ENCODE measurements at regions not wholly inside any gene's neighbourhood (a gene's known extent, or its start where the extent isn't known, plus 50 kb on each side); places are given as distances from the start of the nearest gene placed in this dataset.

- Mint-ChIP-seq H3K4me3 (no peak overlapping the region), H3K36me3 (ENCODE audit: low read depth) (no peaks in the 10 kb centered on the region), H3K4me1 (ENCODE audit: low read depth) (no peaks in the 10 kb centered on the region), H3K9me3 (peaks cover 6% of the 10 kb centered on the region), H3K27ac (no peak overlapping the region), H3K27me3 (no peaks in the 10 kb centered on the region)
- intact Hi-C loops (cut with micrococcal nuclease), result no loop called here
Observed at GRCh38 chr2:103788951-103789350, 1027.1 kb downstream of the TMEM182 start.

GRCh38 chr2:103789381-103790095 is 1027.7 kb downstream of the TMEM182 start:
- Mint-ChIP-seq H3K36me3 (ENCODE audit: low read depth) (no peaks in the 10 kb centered on the region), H3K4me1 (ENCODE audit: low read depth) (no peaks in the 10 kb centered on the region), H3K27me3 (no peaks in the 10 kb centered on the region), H3K9me3 (peaks cover 11% of the 10 kb centered on the region), H3K27ac (no peak overlapping the region), H3K4me3 (no peak overlapping the region)
- intact Hi-C loops (cut with micrococcal nuclease), result no loop called here

- peaks cover 21% of the 10 kb centered on the region for H3K9me3 Mint-ChIP-seq
- H3K36me3 Mint-ChIP-seq (ENCODE audit: low read depth), result no peaks in the 10 kb centered on the region
- no peak overlapping the region for H3K27ac Mint-ChIP-seq
- H3K4me3 Mint-ChIP-seq, result no peak overlapping the region
- intact Hi-C loops (cut with micrococcal nuclease), result no loop called here
- H3K4me1 Mint-ChIP-seq (ENCODE audit: low read depth), result no peaks in the 10 kb centered on the region
- H3K27me3 Mint-ChIP-seq, result no peaks in the 10 kb centered on the region
Observed at GRCh38 chr2:103792042-103792441, 1030.2 kb downstream of the TMEM182 start.

- no peaks in the 10 kb centered on the region for H3K36me3 Mint-ChIP-seq (ENCODE audit: low read depth)
- no peaks in the 10 kb centered on the region for H3K4me1 Mint-ChIP-seq (ENCODE audit: low read depth)
- H3K4me3 Mint-ChIP-seq, result no peak overlapping the region
- no peaks in the 10 kb centered on the region for H3K27me3 Mint-ChIP-seq
- peaks cover 43% of the 10 kb centered on the region for H3K9me3 Mint-ChIP-seq
- intact Hi-C loops (cut with micrococcal nuclease), result no loop called here
- H3K27ac Mint-ChIP-seq, result no peak overlapping the region
Observed at GRCh38 chr2:103798291-103798690, 1036.5 kb downstream of the TMEM182 start.

- no peaks in the 10 kb centered on the region for H3K27me3 Mint-ChIP-seq
- intact Hi-C loops (cut with micrococcal nuclease), result no loop called here
- no peak overlapping the region for H3K27ac Mint-ChIP-seq
- peaks cover 23% of the 10 kb centered on the region for H3K9me3 Mint-ChIP-seq
- no peak overlapping the region for H3K4me3 Mint-ChIP-seq
- H3K4me1 Mint-ChIP-seq (ENCODE audit: low read depth), result no peaks in the 10 kb centered on the region
- no peaks in the 10 kb centered on the region for H3K36me3 Mint-ChIP-seq (ENCODE audit: low read depth)
Observed at GRCh38 chr2:103804013-103804412, 1042.2 kb downstream of the TMEM182 start.

GRCh38 chr2:103805746-103806145 is 1043.9 kb downstream of the TMEM182 start:
- no peak overlapping the region for H3K4me3 Mint-ChIP-seq
- intact Hi-C loops (cut with micrococcal nuclease), result no loop called here
- H3K36me3 Mint-ChIP-seq (ENCODE audit: low read depth), result no peaks in the 10 kb centered on the region

GRCh38 chr2:103808814-103809213 is 1045.1 kb upstream of the POU3F3 start:
- Mint-ChIP-seq H3K9me3 (peaks cover 9% of the 10 kb centered on the region), H3K36me3 (ENCODE audit: low read depth) (no peaks in the 10 kb centered on the region), H3K27me3 (no peaks in the 10 kb centered on the region), H3K4me1 (ENCODE audit: low read depth) (no peaks in the 10 kb centered on the region), H3K27ac (no peak overlapping the region), H3K4me3 (no peak overlapping the region)
- intact Hi-C loops (cut with micrococcal nuclease), result no loop called here

More at GRCh38 chr2:103805746-103806145, 1043.9 kb downstream of the TMEM182 start:
- no peaks in the 10 kb centered on the region for H3K4me1 Mint-ChIP-seq (ENCODE audit: low read depth)
- peaks cover 32% of the 10 kb centered on the region for H3K9me3 Mint-ChIP-seq
- no peaks in the 10 kb centered on the region for H3K27me3 Mint-ChIP-seq
- no peak overlapping the region for H3K27ac Mint-ChIP-seq

- intact Hi-C loops (cut with micrococcal nuclease), result no loop called here
- H3K4me1 Mint-ChIP-seq (ENCODE audit: low read depth), result no peaks in the 10 kb centered on the region
- peaks cover 9% of the 10 kb centered on the region for H3K9me3 Mint-ChIP-seq
- H3K36me3 Mint-ChIP-seq (ENCODE audit: low read depth), result no peaks in the 10 kb centered on the region
- H3K4me3 Mint-ChIP-seq, result no peak overlapping the region
- no peak overlapping the region for H3K27ac Mint-ChIP-seq
- no peaks in the 10 kb centered on the region for H3K27me3 Mint-ChIP-seq
Observed at GRCh38 chr2:103809415-103809814, 1044.5 kb upstream of the POU3F3 start.

- Mint-ChIP-seq H3K4me1 (ENCODE audit: low read depth) (no peaks in the 10 kb centered on the region), H3K27ac (no peak overlapping the region), H3K36me3 (ENCODE audit: low read depth) (no peaks in the 10 kb centered on the region), H3K4me3 (no peak overlapping the region), H3K9me3 (peaks cover 9% of the 10 kb centered on the region), H3K27me3 (no peaks in the 10 kb centered on the region)
- intact Hi-C loops (cut with micrococcal nuclease), result no loop called here
Observed at GRCh38 chr2:103809941-103810441, 1043.9 kb upstream of the POU3F3 start.

GRCh38 chr2:103810875-103811274 is 1043.0 kb upstream of the POU3F3 start:
- H3K36me3 Mint-ChIP-seq (ENCODE audit: low read depth), result no peaks in the 10 kb centered on the region
- H3K27me3 Mint-ChIP-seq, result no peaks in the 10 kb centered on the region
- peaks cover 9% of the 10 kb centered on the region for H3K9me3 Mint-ChIP-seq
- H3K27ac Mint-ChIP-seq, result no peak overlapping the region
- intact Hi-C loops (cut with micrococcal nuclease), result no loop called here
- no peak overlapping the region for H3K4me3 Mint-ChIP-seq
- H3K4me1 Mint-ChIP-seq (ENCODE audit: low read depth), result no peaks in the 10 kb centered on the region

- Mint-ChIP-seq H3K27ac (no peak overlapping the region), H3K36me3 (ENCODE audit: low read depth) (no peaks in the 10 kb centered on the region), H3K27me3 (no peaks in the 10 kb centered on the region), H3K4me1 (ENCODE audit: low read depth) (no peaks in the 10 kb centered on the region), H3K9me3 (peaks cover 9% of the 10 kb centered on the region), H3K4me3 (no peak overlapping the region)
- intact Hi-C loops (cut with micrococcal nuclease), result no loop called here
Observed at GRCh38 chr2:103814016-103814415, 1039.9 kb upstream of the POU3F3 start.

GRCh38 chr2:103815731-103816130 is 1038.2 kb upstream of the POU3F3 start:
- Mint-ChIP-seq H3K27ac (no peak overlapping the region), H3K9me3 (no peaks in the 10 kb centered on the region), H3K27me3 (no peaks in the 10 kb centered on the region), H3K4me1 (ENCODE audit: low read depth) (no peaks in the 10 kb centered on the region), H3K4me3 (no peak overlapping the region), H3K36me3 (ENCODE audit: low read depth) (no peaks in the 10 kb centered on the region)
- intact Hi-C loops (cut with micrococcal nuclease), result no loop called here

- Mint-ChIP-seq H3K36me3 (ENCODE audit: low read depth) (no peaks in the 10 kb centered on the region), H3K4me3 (no peak overlapping the region), H3K4me1 (ENCODE audit: low read depth) (no peaks in the 10 kb centered on the region), H3K9me3 (no peaks in the 10 kb centered on the region), H3K27me3 (no peaks in the 10 kb centered on the region), H3K27ac (no peak overlapping the region)
- intact Hi-C loops (cut with micrococcal nuclease), result no loop called here
Observed at GRCh38 chr2:103817746-103818145, 1036.2 kb upstream of the POU3F3 start.

GRCh38 chr2:103818176-103818575 is 1035.7 kb upstream of the POU3F3 start:
- intact Hi-C loops (cut with micrococcal nuclease), result no loop called here
- Mint-ChIP-seq H3K9me3 (no peaks in the 10 kb centered on the region), H3K27ac (no peak overlapping the region), H3K4me1 (ENCODE audit: low read depth) (no peaks in the 10 kb centered on the region), H3K36me3 (ENCODE audit: low read depth) (no peaks in the 10 kb centered on the region), H3K4me3 (no peak overlapping the region), H3K27me3 (no peaks in the 10 kb centered on the region)

GRCh38 chr2:103819599-103819998 is 1034.3 kb upstream of the POU3F3 start:
- Mint-ChIP-seq H3K36me3 (ENCODE audit: low read depth) (no peaks in the 10 kb centered on the region), H3K4me3 (no peak overlapping the region), H3K27ac (no peak overlapping the region), H3K9me3 (no peaks in the 10 kb centered on the region), H3K27me3 (no peaks in the 10 kb centered on the region), H3K4me1 (ENCODE audit: low read depth) (no peaks in the 10 kb centered on the region)
- intact Hi-C loops (cut with micrococcal nuclease), result no loop called here

Data from dendritic cell treated with granulocyte-macrophage colony-stimulating factor and Interleukin-4, amounts not matched to agents 40 ng/mL and 50 ng/mL, for 4 days (primary cell).